ENCODE measurements at regions not wholly inside any gene's neighbourhood (a gene's known extent, or its start where the extent isn't known, plus 50 kb on each side); places are given as distances from the start of the nearest gene placed in this dataset.

GRCh38 chr3:53996141-53996874 lies 104.6 kb upstream of the SELENOK start:
- Histone ChIP-seq H3K27me3 (replicated peaks; ENCODE audit: insufficient read depth, low read length) (no peaks in the 10 kb centered on the region), H4K20me1 (ENCODE audit: insufficient read depth, low read length) (no peaks in the 10 kb centered on the region), H3K79me2 (ENCODE audit: low read length) (no peaks in the 10 kb centered on the region), H2AFZ (ENCODE audit: low read length) (no peak overlapping the region), H3K27ac (ENCODE audit: low read length) (no peak overlapping the region), H3K9me3 (replicated peaks; ENCODE audit: insufficient read depth, low read length) (no peaks in the 10 kb centered on the region), H3K4me2 (ENCODE audit: low read depth, low read length) (no peak overlapping the region), H3K36me3 (replicated peaks; ENCODE audit: insufficient read depth, low read length) (no peaks in the 10 kb centered on the region), H3K4me3 (ENCODE audit: low read length) (no peak overlapping the region), H3F3A (ENCODE audit: insufficient read depth, low read length) (no peaks in the 10 kb centered on the region), H3K4me1 (ENCODE audit: low read length) (no peaks in the 10 kb centered on the region), H3K9me2 (replicated peaks; ENCODE audit: insufficient read depth, low read length) (no peaks in the 10 kb centered on the region), H3K9ac (ENCODE audit: low read length) (no peak overlapping the region)
- TF ChIP-seq EZH2phosphoT487 (IDR thresholded peaks at IDR 0.05; ENCODE audit: low read length) (no peak), CTCF (IDR thresholded peaks at IDR 0.05; ENCODE audit: low read length) (no peak), EZH2 (optimal IDR thresholded peaks at IDR 0.05; ENCODE audit: low read depth, low read length) (no peak)
- DNase-seq, result no peak

- DNase-seq, result no peak
- Histone ChIP-seq H3K27ac (ENCODE audit: low read length) (no peak overlapping the region), H3K79me2 (ENCODE audit: low read length) (no peaks in the 10 kb centered on the region), H3K9me3 (replicated peaks; ENCODE audit: insufficient read depth, low read length) (no peaks in the 10 kb centered on the region), H4K20me1 (ENCODE audit: insufficient read depth, low read length) (no peaks in the 10 kb centered on the region), H3K9me2 (replicated peaks; ENCODE audit: insufficient read depth, low read length) (no peaks in the 10 kb centered on the region), H3K4me1 (ENCODE audit: low read length) (no peaks in the 10 kb centered on the region), H3K36me3 (replicated peaks; ENCODE audit: insufficient read depth, low read length) (no peaks in the 10 kb centered on the region), H3F3A (ENCODE audit: insufficient read depth, low read length) (no peaks in the 10 kb centered on the region), H2AFZ (ENCODE audit: low read length) (no peak overlapping the region), H3K27me3 (replicated peaks; ENCODE audit: insufficient read depth, low read length) (no peaks in the 10 kb centered on the region), H3K9ac (ENCODE audit: low read length) (no peak overlapping the region), H3K4me2 (ENCODE audit: low read depth, low read length) (no peak overlapping the region), H3K4me3 (ENCODE audit: low read length) (no peak overlapping the region)
- TF ChIP-seq EZH2phosphoT487 (IDR thresholded peaks at IDR 0.05; ENCODE audit: low read length) (no peak), CTCF (IDR thresholded peaks at IDR 0.05; ENCODE audit: low read length) (no peak), EZH2 (optimal IDR thresholded peaks at IDR 0.05; ENCODE audit: low read depth, low read length) (no peak)
Measured at GRCh38 chr3:53994986-53995603, 103.4 kb upstream of the SELENOK start.

GRCh38 chr3:53991240-53991639 lies 99.6 kb upstream of the SELENOK start:
- Histone ChIP-seq H3K4me2 (ENCODE audit: low read depth, low read length) (no peak overlapping the region), H3K9me2 (replicated peaks; ENCODE audit: insufficient read depth, low read length) (no peaks in the 10 kb centered on the region)
- no peak for DNase-seq

More at GRCh38 chr3:53991240-53991639, 99.6 kb upstream of the SELENOK start:
- TF ChIP-seq EZH2phosphoT487 (IDR thresholded peaks at IDR 0.05; ENCODE audit: low read length), result no peak
- no peak for TF ChIP-seq CTCF (IDR thresholded peaks at IDR 0.05; ENCODE audit: low read length)
- no peak for TF ChIP-seq EZH2 (optimal IDR thresholded peaks at IDR 0.05; ENCODE audit: low read depth, low read length)
- H2AFZ ChIP-seq (ENCODE audit: low read length), result no peak overlapping the region
- no peaks in the 10 kb centered on the region for H3K36me3 ChIP-seq (replicated peaks; ENCODE audit: insufficient read depth, low read length)
- no peak overlapping the region for H3K4me3 ChIP-seq (ENCODE audit: low read length)
- no peaks in the 10 kb centered on the region for H3K79me2 ChIP-seq (ENCODE audit: low read length)
- no peaks in the 10 kb centered on the region for H3K4me1 ChIP-seq (ENCODE audit: low read length)
- H3K9me3 ChIP-seq (replicated peaks; ENCODE audit: insufficient read depth, low read length), result no peaks in the 10 kb centered on the region
- no peaks in the 10 kb centered on the region for H3F3A ChIP-seq (ENCODE audit: insufficient read depth, low read length)
- H3K27ac ChIP-seq (ENCODE audit: low read length), result no peak overlapping the region
- no peaks in the 10 kb centered on the region for H4K20me1 ChIP-seq (ENCODE audit: insufficient read depth, low read length)
- no peaks in the 10 kb centered on the region for H3K27me3 ChIP-seq (replicated peaks; ENCODE audit: insufficient read depth, low read length)
- no peak overlapping the region for H3K9ac ChIP-seq (ENCODE audit: low read length)

Measured in MM.1S (cell line).